ENCODE measurements at regions not wholly inside any gene's neighbourhood (a gene's known extent, or its start where the extent isn't known, plus 50 kb on each side); places are given as distances from the start of the nearest gene placed in this dataset.

DNA sequence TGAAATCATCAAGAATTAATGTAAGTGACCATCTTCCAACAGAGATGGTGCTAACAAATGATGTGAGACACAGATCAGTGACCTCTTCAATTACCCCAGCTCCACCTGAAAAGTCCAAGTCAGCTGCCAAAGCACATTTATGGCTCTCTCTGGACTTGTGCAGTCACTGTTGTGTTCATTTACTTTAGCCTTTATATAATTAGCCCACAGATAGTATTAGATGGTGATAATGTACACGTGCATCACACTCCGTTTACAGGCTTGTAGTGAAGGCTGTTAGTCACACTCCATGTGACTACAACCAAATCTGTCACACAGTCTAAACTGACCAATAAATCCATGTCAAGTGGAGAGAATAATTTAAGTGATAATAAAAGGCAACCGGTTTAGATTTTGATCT lies 331.5 kb upstream of the IL12A start:
- no peak for TF ChIP-seq EZH2phosphoT487 (IDR thresholded peaks at IDR 0.05; ENCODE audit: unreplicated experiment)
- TF ChIP-seq CTCF (conservative IDR thresholded peaks at IDR 0.05; ENCODE audit: low read depth in 2 of 2): no peak
- TF ChIP-seq, protein P1, sequence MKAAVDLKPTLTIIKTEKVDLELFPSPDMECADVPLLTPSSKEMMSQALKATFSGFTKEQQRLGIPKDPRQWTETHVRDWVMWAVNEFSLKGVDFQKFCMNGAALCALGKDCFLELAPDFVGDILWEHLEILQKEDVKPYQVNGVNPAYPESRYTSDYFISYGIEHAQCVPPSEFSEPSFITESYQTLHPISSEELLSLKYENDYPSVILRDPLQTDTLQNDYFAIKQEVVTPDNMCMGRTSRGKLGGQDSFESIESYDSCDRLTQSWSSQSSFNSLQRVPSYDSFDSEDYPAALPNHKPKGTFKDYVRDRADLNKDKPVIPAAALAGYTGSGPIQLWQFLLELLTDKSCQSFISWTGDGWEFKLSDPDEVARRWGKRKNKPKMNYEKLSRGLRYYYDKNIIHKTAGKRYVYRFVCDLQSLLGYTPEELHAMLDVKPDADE (IDR thresholded peaks at IDR 0.05): no peak
- TF ChIP-seq, protein P2, sequence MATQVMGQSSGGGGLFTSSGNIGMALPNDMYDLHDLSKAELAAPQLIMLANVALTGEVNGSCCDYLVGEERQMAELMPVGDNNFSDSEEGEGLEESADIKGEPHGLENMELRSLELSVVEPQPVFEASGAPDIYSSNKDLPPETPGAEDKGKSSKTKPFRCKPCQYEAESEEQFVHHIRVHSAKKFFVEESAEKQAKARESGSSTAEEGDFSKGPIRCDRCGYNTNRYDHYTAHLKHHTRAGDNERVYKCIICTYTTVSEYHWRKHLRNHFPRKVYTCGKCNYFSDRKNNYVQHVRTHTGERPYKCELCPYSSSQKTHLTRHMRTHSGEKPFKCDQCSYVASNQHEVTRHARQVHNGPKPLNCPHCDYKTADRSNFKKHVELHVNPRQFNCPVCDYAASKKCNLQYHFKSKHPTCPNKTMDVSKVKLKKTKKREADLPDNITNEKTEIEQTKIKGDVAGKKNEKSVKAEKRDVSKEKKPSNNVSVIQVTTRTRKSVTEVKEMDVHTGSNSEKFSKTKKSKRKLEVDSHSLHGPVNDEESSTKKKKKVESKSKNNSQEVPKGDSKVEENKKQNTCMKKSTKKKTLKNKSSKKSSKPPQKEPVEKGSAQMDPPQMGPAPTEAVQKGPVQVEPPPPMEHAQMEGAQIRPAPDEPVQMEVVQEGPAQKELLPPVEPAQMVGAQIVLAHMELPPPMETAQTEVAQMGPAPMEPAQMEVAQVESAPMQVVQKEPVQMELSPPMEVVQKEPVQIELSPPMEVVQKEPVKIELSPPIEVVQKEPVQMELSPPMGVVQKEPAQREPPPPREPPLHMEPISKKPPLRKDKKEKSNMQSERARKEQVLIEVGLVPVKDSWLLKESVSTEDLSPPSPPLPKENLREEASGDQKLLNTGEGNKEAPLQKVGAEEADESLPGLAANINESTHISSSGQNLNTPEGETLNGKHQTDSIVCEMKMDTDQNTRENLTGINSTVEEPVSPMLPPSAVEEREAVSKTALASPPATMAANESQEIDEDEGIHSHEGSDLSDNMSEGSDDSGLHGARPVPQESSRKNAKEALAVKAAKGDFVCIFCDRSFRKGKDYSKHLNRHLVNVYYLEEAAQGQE (IDR thresholded peaks at IDR 0.05; ENCODE audit: unreplicated experiment): no peak
- no peak for TF ChIP-seq CREB1 (CRISPR knock-in tag; IDR thresholded peaks at IDR 0.05; ENCODE audit: low read depth)
- no peak for TF ChIP-seq ZNF331 (CRISPR knock-in tag; IDR thresholded peaks at IDR 0.05; ENCODE audit: low read depth)
- no peak for TF ChIP-seq POLR2AphosphoS5 (IDR thresholded peaks at IDR 0.05; ENCODE audit: low read depth)
- TF ChIP-seq ZNF114 (CRISPR knock-in tag; IDR thresholded peaks at IDR 0.05): no peak
- no peak for TF ChIP-seq JUNB (IDR thresholded peaks at IDR 0.05; ENCODE audit: unreplicated experiment)
- TF ChIP-seq EZH2 (IDR thresholded peaks at IDR 0.05; ENCODE audit: low read depth, unreplicated experiment): no peak
- TF ChIP-seq NANOG (IDR thresholded peaks at IDR 0.05; ENCODE audit: borderline replicate concordance): no peak
